BJ (cell line): ENCODE measurements at regions not wholly inside any gene's neighbourhood (a gene's known extent, or its start where the extent isn't known, plus 50 kb on each side); places are given as distances from the start of the nearest gene placed in this dataset.

Source experiments
- CTCF ChIA-PET: fragments of 350-600 bp; formaldehyde crosslinking; extraction: SDS; loops from one replicate; lab custom pipeline; 2021; ENCODE audit warnings: antibody characterized with exemption, inconsistent platforms; lab: Yijun Ruan, JAX
- POLR2A ChIA-PET: fragments of 300-600 bp; sonication (Branson Sonifier 250); formaldehyde crosslinking; extraction: SDS; loops from one replicate; lab custom pipeline; 2021; ENCODE audit warnings: antibody characterized with exemption; lab: Charles Lee
- DNase-seq: peaks from one replicate; pipeline ENCODE4 v3.0.0-alpha.2; 2011; ENCODE audit warnings: low read depth
- H3K27me3 ChIP-seq: 2 replicates; pipeline ENCODE4 v1.6.0; 2011; ENCODE audit warnings: low read length; ENCODE audit not compliant: control insufficient read depth, insufficient read depth
- H3K36me3 ChIP-seq: 2 replicates; pipeline ENCODE4 v1.5.1; 2011; ENCODE audit warnings: low read length; ENCODE audit not compliant: control insufficient read depth, insufficient read depth
- H3K4me3 ChIP-seq: 2 replicates; pipeline ENCODE4 v1.5.1; 2011; ENCODE audit warnings: low read depth, mild to moderate bottlenecking, control low read depth, low read length
- CTCF ChIP-seq: IDR thresholded peaks from 2 replicates; pipeline ENCODE4 v1.5.1; 2011; ENCODE audit warnings: low read depth, mild to moderate bottlenecking, control low read depth, inconsistent platforms, low read length, moderate library complexity; ENCODE audit not compliant: insufficient read depth

DNA sequence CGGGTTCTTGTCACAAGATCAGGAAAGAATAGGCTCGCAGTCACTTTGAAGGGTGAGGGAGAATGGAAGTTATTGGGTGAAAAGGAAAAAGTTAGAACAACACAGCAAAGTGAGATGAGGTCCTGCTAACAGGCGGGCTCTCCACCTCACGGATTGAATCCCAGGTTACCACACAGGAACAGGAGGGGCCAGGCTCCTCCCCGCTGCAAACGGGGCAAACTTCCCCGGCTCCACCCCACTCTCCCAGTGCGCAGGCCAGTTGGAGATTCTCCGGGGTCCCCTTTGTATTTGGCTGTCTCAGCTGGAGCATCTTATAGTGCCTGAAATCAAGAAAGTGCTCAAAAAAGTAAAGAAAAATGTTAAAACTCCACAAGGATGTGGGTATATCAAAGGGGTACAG, 78.3 kb upstream of the IPO5 start:
- no peak for TF ChIP-seq CTCF
- Histone ChIP-seq H3K27me3 (no peaks in the 10 kb centered on the region), H3K4me3 (no peak overlapping the region), H3K36me3 (no peaks in the 10 kb centered on the region)
- ChIA-PET POLR2A (no interaction called here), CTCF (no interaction called here)
- DNase-seq = no peak

- ChIA-PET CTCF (no interaction called here), POLR2A (no interaction called here)
- H3K4me3 ChIP-seq = no peak overlapping the region
- H3K27me3 ChIP-seq = no peaks in the 10 kb centered on the region
- TF ChIP-seq CTCF = no peak
- no peak for DNase-seq
- no peaks in the 10 kb centered on the region for H3K36me3 ChIP-seq
Observed at GRCh38 chr13:97875911-97876310, 77.6 kb upstream of the IPO5 start.

DNA sequence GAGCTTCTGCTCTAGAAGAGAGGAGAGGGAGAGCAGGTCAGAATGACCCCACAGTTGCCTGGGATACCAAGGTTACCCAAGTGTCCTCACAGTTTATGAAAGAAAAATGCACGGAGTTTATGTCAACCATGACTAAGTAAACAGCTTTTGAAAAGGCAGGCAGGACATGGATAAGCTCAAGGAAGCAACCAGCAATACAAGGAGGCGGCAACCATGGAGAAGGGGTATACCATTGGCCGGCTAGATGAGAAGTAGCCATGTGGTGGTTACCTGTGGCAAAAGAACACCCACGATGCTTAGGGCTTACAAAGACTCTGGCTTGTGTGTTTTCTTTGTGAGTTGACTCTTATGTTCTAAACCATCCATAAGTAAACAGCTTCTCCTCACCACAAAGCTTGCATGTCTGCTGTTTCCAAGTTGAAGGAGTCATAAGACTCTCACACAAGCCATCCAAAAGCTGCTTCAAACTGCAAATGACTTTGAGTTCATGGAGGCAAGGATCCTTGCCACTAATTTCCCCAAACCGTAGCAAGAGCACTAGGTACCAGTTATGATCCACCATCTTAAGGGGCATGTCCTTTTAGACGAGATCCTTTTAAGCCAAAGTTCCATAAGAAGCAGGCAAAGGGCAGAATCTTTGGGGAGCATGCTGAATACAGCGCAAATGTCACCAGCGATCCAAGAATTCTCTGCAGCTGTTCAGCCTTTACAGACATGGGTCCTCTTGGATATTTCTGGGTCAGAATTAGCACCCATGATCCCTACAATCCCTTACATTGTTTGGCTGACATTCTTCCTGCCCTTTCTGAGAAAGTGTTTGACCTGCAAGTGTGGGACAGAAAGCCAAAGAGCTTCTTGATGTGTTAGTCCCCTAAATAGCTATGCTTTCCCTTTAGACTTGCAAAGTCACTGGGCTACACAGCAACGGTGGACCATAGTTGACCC, 74.8 kb upstream of the IPO5 start:
- ChIA-PET CTCF (interaction anchor here (1.1 to 1.6 kb wide), 5 partner anchors 11 to 23 kb away, joined by 3 to 6 read pairs (median 4); no protein-coding TSS in a partner anchor), POLR2A (interaction anchor here (0.5 kb wide), 1 partner anchor 15 kb away, joined by 3 read pairs; no protein-coding TSS in a partner anchor)
- H3K27me3 ChIP-seq = no peaks in the 10 kb centered on the region
- no peak for TF ChIP-seq CTCF
- no peak overlapping the region for H3K4me3 ChIP-seq
- H3K36me3 ChIP-seq = no peaks in the 10 kb centered on the region
- no peak for DNase-seq

DNA sequence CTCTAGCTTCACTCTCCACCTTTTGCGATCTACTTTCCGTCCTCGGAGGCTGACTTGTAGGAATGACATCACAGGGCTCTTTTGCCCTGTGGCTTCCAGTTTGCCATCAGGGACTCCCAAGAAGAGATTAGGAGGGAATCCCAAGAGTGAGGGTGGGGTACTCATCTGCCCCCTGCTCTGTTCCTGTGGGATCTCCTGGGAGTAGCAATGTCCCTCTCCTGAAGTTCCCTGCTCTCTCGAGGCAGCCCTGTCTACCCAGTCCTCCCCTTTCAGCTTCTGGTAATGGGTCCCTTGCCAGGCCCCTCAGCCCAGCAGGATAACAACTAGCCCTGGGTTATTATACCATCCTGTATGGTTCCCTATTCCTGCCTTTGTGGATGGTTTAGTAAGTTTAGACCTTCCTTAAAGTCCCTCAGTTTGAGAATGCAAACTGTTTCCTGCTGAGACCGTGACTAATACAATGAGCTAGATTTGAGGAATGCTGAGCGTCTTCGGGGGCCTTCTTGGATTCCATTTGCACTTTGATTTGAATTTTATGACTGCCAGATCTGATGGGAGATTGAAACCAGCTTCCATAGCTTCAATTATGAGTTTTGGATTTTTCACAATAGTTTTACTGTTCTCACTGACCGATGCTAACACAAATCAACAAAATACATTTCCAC, 73.7 kb upstream of the IPO5 start:
- ChIA-PET POLR2A (interaction anchor here (0.6 to 0.7 kb wide), 3 partner anchors 10 to 51 kb away, joined by 3 to 5 read pairs (median 3); no protein-coding TSS in a partner anchor), CTCF (interaction anchor here (1.0 to 1.6 kb wide), 4 partner anchors 12 to 24 kb away, joined by 3 to 6 read pairs (median 4); no protein-coding TSS in a partner anchor)
- no peak for TF ChIP-seq CTCF
- no peaks in the 10 kb centered on the region for H3K36me3 ChIP-seq
- no peak overlapping the region for H3K4me3 ChIP-seq
- H3K27me3 ChIP-seq = no peaks in the 10 kb centered on the region
- peak; percentile 81 for DNase-seq

DNA sequence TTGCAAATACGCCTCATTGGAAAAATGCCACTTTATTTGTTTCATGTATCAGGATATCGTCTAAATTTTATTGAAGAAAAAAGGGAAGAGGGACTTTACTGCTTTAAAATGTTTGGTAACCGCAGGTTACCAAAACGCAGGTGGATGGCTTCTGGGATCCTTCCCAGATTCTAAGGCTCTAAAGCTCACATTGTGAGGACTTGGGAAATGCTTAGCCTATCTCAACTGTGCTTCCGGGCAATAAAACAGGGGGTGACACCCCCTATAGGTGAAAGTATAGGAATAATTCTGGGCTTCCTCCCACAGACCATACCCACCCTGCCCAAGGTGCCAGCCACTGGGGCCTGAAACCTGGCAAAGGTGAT, 73.2 kb upstream of the IPO5 start:
- ChIA-PET POLR2A (interaction anchor here (0.6 to 0.7 kb wide), 3 partner anchors 9 to 51 kb away, joined by 3 to 5 read pairs (median 3); no protein-coding TSS in a partner anchor), CTCF (interaction anchor here (1.0 to 1.3 kb wide), 2 partner anchors 18 to 24 kb away, joined by 3 to 4 read pairs; no protein-coding TSS in a partner anchor)
- no peak for TF ChIP-seq CTCF
- DNase-seq = no peak
- no peak overlapping the region for H3K4me3 ChIP-seq
- H3K36me3 ChIP-seq = no peaks in the 10 kb centered on the region
- no peaks in the 10 kb centered on the region for H3K27me3 ChIP-seq
